Occipital lobe (tissue), 1 donor: ENCODE measurements at regions not wholly inside any gene's neighbourhood (a gene's known extent, or its start where the extent isn't known, plus 50 kb on each side); places are given as distances from the start of the nearest gene placed in this dataset.

Source experiments
- DNase-seq: peaks from one replicate; lab custom pipeline; 2025; lab: John Stamatoyannopoulos, UW

GRCh38 chr2:2998971-2999370 is 378.6 kb downstream of the EIPR1 start:
- DNase-seq: no peak

- no peak for DNase-seq
Observed at GRCh38 chr2:2993172-2993692, 384.4 kb downstream of the EIPR1 start.

DNA sequence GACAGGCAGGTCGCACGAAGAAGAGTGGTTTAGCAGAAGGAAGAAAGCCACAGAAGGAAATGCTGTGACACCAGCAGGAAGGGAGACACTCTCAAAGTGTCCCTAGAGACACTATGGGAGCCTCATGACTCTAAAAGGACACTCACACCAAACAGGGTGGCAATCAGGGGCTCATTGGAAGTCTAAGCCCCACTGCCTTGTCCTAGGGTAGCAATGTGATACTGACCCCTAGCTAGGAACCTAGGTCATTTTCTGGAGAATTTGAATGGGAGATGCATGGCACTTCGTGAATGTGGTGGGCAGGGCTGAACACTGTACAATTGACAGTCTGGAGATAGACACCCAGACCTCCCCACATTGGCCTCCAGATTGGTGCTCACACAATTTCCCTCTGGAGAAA is 385.0 kb downstream of the EIPR1 start:
- no peak for DNase-seq

GRCh38 chr2:2985020-2985419 is 392.6 kb downstream of the EIPR1 start:
- no peak for DNase-seq

DNA sequence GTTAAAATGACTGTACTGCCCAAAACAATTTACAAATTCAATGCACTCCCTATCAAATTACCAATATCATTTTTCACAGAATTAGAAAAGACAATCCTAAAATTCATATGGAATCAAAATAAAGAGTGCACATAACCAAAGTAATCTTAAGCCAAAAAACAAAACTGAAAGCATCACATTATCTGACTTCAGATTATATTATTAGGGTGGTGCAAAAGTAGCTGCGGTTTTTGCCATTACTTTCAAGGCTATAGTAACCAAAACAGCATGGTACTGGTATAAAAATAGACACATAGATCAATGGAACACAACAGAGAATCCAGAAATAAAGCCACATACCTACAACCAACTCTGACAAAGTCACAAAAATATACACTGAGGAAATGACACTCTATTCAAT is 396.6 kb downstream of the EIPR1 start:
- no peak for DNase-seq

DNA sequence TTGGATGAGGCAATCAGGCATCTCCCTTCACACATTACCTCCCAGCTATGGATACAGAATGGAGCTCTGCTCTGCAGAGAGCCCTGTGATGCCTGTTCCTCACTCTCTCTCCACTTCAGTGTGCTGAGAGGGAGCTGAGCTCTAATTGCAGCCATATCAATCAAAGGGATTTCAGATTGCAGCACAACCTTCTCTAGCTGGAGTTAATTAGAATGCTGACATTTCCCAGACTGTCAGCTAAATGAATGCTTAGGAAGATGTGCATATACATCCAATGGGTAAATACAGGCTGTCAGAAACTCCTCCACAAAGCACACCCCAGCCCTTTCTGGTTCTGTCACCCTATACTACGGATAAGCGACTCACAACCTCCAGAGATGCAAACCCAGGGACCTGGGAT is 402.6 kb downstream of the EIPR1 start:
- no peak for DNase-seq

DNA sequence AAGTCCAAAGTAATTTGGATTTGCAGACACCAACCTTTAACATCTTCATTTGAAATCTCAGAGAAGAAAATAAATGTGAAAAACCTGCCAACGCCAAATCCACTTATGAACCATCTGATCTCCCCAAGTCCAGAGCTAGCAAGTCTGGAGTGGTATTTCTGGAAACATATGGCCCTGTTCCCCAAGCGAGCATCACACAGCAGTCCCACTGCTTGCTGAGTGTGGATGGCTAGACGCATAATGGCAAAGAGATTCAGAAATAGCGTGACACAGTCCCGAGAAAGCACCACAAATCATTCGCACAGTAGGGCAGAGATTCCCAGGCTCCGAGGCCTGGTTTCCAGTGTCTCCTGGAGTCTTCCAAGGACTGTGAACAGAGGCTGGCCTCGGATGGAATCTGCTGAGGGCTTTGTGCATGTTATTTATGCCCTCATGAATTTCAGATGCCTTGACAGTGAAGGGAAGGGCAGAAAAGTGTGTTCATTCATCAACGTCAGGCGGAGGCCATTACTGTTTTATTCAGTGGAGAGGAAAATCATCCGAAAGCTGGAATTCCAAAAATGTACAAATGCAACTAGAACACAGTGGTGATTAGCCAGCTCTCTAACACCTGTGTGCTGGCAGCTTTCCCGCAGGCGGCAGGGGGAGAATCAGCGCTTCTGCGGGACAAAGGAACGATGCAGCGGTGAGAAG is 417.0 kb downstream of the EIPR1 start:
- DNase-seq: no peak

- no peak for DNase-seq
Observed at GRCh38 chr2:2950403-2950952, 427.1 kb downstream of the EIPR1 start.

DNA sequence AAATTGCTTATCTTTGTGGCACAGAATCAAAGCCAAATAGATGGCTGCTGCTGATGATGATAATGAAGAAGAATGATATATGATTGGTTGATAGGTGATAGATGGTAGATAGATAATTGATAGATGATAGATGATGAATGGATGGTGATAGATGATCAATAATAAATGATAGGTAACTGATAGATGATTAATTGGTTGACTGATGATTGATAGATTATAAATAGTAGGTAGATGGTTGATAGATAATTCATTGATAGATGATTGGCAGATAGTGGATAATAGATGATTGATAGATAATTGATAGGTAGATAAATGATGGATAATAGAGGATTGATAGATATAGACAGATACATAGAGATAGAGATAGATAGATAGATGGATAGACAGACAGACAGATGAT is 430.2 kb downstream of the EIPR1 start:
- DNase-seq: no peak

DNA sequence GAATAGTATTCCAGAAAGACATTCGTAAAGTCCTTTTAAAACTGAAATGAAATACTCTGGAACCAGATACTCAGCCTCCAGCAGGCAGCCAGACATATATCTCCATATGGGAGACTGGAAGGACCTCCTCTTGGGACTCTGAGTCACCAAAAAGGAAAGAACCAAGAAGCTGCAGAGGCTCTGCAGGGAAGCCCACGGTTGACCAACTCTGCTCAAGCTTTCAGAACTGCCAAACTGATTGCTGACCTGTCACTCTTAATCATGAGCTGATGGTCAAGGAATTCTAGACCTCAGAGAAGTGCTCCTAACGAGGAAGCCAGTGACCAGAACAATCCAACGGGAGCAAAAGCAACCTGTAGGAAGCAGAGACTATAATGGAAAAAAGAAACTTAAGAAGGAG is 434.7 kb downstream of the EIPR1 start:
- DNase-seq: no peak

DNA sequence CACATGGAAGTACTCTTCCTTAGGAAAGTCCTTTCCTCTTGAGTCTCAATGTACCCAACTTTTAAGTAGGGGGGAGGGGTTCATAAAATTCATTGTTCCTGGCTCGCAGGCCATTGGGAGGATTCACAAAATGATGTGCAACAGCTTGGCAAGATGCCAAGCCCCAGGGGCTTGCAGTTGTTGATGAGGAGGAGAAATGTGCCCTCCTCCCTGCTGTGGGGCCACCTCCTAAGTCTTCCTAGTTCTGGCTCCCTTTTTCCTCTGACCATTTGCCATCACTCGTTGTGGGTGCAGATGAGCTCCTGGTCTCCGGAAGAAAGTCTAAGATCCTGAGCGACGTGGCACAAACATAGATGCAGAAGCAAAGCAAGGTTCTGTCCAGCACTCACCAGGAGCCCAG is 435.4 kb downstream of the EIPR1 start:
- no peak for DNase-seq

- no peak for DNase-seq
Observed at GRCh38 chr2:2941205-2941604, 436.4 kb downstream of the EIPR1 start.

GRCh38 chr2:2940702-2941101 is 436.9 kb downstream of the EIPR1 start:
- DNase-seq: no peak

GRCh38 chr2:2940061-2940460 is 437.6 kb downstream of the EIPR1 start:
- no peak for DNase-seq

DNA sequence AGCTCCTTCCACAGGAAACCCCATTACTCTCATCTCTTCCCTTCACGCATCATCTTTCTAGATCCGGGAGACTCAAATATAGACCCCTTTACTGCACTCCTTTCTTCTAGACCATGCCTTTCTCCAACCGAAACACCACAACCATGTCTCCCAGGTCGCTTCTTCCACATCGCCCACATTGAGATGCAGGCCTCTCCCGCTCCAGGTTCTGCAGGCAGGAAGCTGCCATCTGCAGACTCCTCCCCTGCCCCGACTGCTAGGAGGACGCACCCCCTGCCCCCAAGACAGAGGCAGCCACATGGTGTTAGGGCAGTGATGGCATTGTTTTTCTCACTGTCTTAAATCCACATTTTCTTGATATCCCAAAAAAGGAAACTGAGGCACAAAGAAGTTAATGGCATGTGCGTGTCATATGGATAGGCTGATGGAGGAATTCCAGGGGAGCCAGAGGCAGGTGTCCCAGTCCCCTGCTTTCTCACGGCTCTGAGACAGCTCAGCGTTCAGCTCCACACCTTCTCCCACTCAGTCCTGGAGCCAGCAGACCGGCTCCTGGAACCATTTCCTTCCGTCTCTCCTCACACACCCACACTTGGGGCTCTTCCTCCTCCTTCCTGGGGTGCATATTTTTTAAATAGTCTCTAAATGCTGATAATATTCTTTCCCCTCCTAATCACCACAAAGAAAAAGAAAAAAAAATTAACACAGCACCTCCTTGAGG is 438.4 kb downstream of the EIPR1 start:
- no peak for DNase-seq

DNA sequence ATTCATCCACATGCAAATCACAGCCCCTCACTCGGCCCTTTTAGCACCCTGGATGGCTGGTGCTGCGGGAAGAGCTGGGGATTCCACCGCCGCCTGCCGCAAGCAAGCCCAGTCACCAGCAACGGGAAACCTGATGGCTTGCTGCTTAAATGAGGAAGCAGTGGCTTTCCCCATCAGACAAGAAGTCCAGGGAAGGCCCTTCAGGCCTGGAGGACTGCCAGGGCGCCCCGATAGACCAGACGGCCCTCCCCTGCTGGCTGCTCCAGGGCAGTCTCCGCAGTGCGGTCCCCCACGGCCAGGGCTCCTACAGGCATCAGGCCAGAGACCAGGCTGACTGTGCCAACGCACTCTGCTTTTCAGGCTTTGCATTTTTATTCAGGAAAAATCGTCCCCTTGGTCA is 439.1 kb downstream of the EIPR1 start:
- DNase-seq: no peak

- DNase-seq: no peak
Observed at GRCh38 chr2:2935445-2936149, 442.0 kb downstream of the EIPR1 start.

DNA sequence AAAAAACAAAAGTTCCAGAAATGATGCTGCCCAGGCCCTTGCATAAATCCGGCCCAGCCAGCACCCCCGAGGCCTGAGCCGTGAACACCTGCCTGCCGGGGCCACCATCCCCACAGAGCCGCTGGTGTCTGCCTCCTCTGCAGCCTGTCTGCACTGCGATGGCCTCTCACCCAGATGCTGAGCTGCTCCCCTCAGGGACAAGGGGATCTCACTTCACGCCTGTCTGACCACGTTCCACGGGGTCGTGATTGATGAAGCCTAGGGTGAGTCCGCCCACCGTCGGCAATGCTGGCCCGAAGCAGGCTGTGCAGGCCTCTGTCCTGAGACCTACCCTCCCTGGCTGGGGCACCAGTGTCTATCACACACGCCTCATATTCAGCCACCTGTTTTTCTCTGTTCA is 444.2 kb downstream of the EIPR1 start:
- no peak for DNase-seq

GRCh38 chr2:2932692-2933305 is 444.8 kb downstream of the EIPR1 start:
- no peak for DNase-seq

DNA sequence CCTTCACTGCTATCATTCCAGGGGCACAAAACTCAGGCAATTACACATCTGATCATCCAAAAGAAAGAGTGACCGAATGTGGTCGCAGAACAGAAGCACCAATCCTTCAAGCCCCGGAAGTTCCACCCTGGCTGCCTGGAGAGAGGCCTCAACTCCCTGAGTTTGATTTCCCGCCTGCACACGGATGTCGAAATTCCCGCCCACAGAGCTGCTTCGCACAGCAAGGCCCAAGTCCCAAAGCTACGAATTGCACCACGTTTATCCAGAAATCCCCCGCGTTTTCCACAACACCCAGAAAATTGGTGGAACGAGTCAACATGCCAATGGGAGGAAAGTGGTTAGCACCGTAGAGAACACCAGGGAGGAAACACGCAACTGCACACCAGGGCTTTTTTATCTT is 445.4 kb downstream of the EIPR1 start:
- DNase-seq: no peak

GRCh38 chr2:2931318-2932075 is 446.1 kb downstream of the EIPR1 start:
- DNase-seq: no peak
